Thoracic aorta (tissue), 2 donors: ENCODE measurements at regions not wholly inside any gene's neighbourhood (a gene's known extent, or its start where the extent isn't known, plus 50 kb on each side); places are given as distances from the start of the nearest gene placed in this dataset.

Source experiments
- ATAC-seq: fragments of 150-250 bp; one replicate; pipeline ENCODE4 v1.8.0; 2017; ENCODE audit warnings: low read depth; ENCODE audit not compliant: insufficient number of reproducible peaks, low FRiP score
- DNase-seq: peaks from one replicate; pipeline ENCODE4 v3.0.0-alpha.2; 2020; ENCODE audit warnings: low spot score
- H3K27ac ChIP-seq, 2 donors: fragments of 200-600 bp; sonication (generic); 1 replicate in 1 of 2; 2 replicates in 1 of 2; pipeline ENCODE4 v1.5.1; 2016; ENCODE audit warnings: mild to moderate bottlenecking in 2 of 2, moderate library complexity in 2 of 2
- H3K27me3 ChIP-seq: fragments of 200-600 bp; sonication (generic); replicated peaks from 2 replicates; pipeline ENCODE4 v1.6.0; 2016; ENCODE audit warnings: mild to moderate bottlenecking; ENCODE audit not compliant: insufficient read depth
- H3K36me3 ChIP-seq: fragments of 200-600 bp; sonication (generic); one replicate; pipeline ENCODE4 v1.5.1; 2016
- H3K4me1 ChIP-seq, 2 donors: fragments of 200-600 bp; sonication (generic); 1 replicate in 1 of 2; 2 replicates in 1 of 2; pipeline versions ENCODE4 v1.5.1 to v1.6.0; 2016; ENCODE audit warnings: low read depth in 2 of 2, mild to moderate bottlenecking in 1 of 2; ENCODE audit not compliant: control insufficient read depth in 1 of 2
- H3K4me3 ChIP-seq: fragments of 200-600 bp; sonication (generic); 2 replicates; pipeline ENCODE4 v1.5.1; 2016; ENCODE audit warnings: mild to moderate bottlenecking
- H3K9me3 ChIP-seq: fragments of 200-600 bp; sonication (generic); 2 replicates; pipeline ENCODE4 v1.5.1; 2016
- TF ChIP-seq, protein P1 (sequence below): fragments of 200-600 bp; sonication (generic); IDR thresholded peaks from one replicate; pipeline ENCODE4 v1.5.1; 2019; ENCODE audit warnings: antibody characterized with exemption

DNA sequence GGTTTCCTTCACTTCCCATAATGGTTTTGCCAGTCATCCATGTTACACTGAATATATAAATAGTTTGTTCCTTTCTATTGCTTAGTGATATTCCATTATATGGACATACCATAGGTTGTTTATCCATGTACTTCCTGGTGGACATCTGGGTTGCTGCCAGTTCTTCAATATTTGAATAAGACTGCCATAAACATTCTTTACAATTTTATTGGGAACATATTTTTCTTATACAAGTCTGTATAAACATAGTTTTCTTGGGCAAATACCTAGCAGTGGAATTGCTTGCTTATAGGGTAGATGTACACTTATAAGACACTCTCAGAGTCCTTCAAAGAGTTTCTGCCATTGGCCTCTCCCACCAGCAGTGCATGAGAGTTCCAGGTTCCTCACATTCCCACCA is 231.4 kb downstream of the OPA1 start:
- TF ChIP-seq, protein P1, sequence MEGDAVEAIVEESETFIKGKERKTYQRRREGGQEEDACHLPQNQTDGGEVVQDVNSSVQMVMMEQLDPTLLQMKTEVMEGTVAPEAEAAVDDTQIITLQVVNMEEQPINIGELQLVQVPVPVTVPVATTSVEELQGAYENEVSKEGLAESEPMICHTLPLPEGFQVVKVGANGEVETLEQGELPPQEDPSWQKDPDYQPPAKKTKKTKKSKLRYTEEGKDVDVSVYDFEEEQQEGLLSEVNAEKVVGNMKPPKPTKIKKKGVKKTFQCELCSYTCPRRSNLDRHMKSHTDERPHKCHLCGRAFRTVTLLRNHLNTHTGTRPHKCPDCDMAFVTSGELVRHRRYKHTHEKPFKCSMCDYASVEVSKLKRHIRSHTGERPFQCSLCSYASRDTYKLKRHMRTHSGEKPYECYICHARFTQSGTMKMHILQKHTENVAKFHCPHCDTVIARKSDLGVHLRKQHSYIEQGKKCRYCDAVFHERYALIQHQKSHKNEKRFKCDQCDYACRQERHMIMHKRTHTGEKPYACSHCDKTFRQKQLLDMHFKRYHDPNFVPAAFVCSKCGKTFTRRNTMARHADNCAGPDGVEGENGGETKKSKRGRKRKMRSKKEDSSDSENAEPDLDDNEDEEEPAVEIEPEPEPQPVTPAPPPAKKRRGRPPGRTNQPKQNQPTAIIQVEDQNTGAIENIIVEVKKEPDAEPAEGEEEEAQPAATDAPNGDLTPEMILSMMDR = no peak

DNA sequence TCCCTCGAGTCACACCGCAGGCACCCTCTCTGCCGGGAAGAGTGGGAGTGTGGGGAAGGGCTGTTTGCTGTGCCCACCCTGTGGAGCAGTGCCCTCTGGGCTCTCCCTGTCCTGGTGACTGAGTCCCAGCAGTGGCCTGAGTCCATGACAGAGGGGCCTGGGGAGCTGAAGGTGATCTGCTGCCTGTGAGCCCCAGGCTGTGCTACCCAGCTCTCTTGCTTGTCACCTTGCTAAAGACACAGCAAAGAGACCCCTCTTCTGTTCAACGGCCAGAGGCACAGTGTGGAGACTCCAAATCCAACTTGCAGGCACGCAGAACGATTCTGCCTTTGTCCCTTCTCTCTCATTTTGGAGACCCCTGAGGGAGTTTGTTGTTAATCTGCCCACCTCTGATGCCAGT is 232.6 kb downstream of the OPA1 start:
- no peaks in the 10 kb centered on the region for H3K27me3 ChIP-seq
- ATAC-seq (no peak), DNase-seq (no peak)
- no peak overlapping the region for H3K4me3 ChIP-seq
- TF ChIP-seq, protein P1 = no peak
- no peak overlapping the region for H3K27ac ChIP-seq
- H3K9me3 ChIP-seq = no peaks in the 10 kb centered on the region
- H3K4me1 ChIP-seq = no peaks in the 10 kb centered on the region
- H3K36me3 ChIP-seq = no peaks in the 10 kb centered on the region

More for the DNA sequence above, 231.4 kb downstream of the OPA1 start:
- Histone ChIP-seq H3K27me3 (no peaks in the 10 kb centered on the region), H3K36me3 (no peaks in the 10 kb centered on the region), H3K4me3 (no peak overlapping the region), H3K9me3 (no peaks in the 10 kb centered on the region), H3K27ac (no peak overlapping the region), H3K4me1 (no peaks in the 10 kb centered on the region)
- no peak for DNase-seq
- no peak for ATAC-seq

DNA sequence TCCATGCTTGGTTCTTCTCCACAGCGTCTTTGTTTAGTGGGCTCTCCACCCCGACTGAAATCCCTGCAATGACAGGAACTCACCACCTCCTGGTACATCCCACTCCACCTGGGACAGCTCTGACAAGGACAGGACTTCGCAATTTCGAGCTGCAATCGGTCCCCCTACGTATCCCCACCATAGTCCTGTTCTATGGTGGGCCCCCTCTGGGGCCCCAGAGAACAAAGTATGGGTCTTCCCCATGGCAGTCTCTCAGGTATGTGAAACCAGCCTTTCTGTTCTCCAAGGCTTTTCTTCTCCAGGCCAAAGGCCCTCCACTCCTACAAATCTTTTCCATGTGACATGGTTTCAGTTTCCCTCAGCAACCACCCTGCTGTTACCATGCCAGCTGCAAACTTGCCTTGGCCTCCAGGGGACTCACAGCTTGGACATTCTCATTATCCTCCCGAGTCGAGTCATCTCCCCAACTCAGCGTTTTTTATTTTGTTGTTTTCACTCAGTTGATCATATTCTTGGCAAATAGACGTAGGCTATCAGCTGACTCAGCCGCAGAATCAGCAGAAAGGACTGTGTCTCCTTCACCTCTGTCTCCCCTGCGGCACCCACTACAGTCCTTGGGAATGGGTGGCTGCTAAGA is 233.3 kb downstream of the OPA1 start:
- DNase-seq (no peak), ATAC-seq (no peak)
- Histone ChIP-seq H3K4me3 (no peak overlapping the region), H3K27me3 (no peaks in the 10 kb centered on the region), H3K4me1 (no peaks in the 10 kb centered on the region), H3K36me3 (no peaks in the 10 kb centered on the region), H3K9me3 (no peaks in the 10 kb centered on the region), H3K27ac (no peak overlapping the region)
- TF ChIP-seq, protein P1 = no peak

DNA sequence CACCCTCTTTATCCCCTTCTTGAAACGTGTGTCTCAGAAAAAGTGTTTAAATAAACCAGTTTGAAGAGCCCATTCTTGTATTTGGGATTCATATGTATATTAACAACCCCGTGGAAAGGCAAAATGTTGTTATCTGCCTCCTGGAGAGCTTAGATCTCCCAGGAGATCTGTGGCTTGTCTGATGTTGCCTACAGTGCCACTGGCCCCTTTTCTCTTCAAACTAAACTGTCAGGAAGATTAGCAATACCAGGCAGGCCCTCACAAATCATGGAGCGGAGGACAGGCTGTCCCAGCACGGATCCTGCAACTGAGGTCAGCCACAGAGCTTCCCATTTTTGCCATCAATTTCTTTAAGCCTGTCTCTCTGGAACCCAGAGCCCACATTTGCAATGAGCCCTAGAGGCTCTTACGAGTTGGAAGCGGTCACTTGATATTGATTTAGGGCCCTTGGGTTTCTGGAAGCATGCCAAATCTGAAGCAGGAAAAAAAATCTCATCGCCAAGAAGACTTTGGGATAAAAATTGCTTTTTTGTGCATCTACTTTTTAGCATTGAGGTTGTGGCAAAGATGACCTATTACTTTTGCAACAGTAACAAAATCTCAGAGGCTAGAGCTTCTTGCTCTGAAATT is 234.1 kb downstream of the OPA1 start:
- no peak for DNase-seq
- Histone ChIP-seq H3K36me3 (no peaks in the 10 kb centered on the region), H3K27ac (no peak overlapping the region), H3K4me3 (no peak overlapping the region), H3K4me1 (no peaks in the 10 kb centered on the region), H3K27me3 (no peaks in the 10 kb centered on the region), H3K9me3 (no peaks in the 10 kb centered on the region)
- no peak for ATAC-seq
- TF ChIP-seq, protein P1 = no peak

DNA sequence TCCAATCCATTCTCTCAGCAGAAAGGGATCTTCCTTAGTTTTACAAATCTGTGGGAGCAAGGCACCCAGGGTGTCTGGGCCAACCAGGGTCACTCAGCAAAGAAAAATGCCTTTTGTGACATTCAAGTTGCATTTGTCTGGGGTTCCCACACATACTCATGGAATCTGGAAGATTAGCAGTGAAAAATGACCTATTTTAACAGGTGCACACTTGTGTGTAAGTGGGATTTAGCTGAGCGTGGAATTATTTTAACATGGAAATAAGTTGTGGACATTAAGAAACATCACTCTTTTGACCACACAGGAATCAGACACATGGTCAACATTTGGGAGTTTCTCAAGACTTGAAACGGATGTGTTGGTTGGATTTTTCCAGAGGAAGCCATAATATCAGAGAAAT is 234.9 kb downstream of the OPA1 start:
- ATAC-seq = no peak
- Histone ChIP-seq H3K4me1 (no peaks in the 10 kb centered on the region), H3K9me3 (no peaks in the 10 kb centered on the region), H3K27me3 (no peaks in the 10 kb centered on the region), H3K4me3 (no peak overlapping the region), H3K36me3 (no peaks in the 10 kb centered on the region), H3K27ac (no peak overlapping the region)
- no peak for DNase-seq
- TF ChIP-seq, protein P1 = no peak
